Inflammatory macrophage treated with lipopolysaccharide for 4 hours (primary cell): ENCODE measurements at regions not wholly inside any gene's neighbourhood (a gene's known extent, or its start where the extent isn't known, plus 50 kb on each side); places are given as distances from the start of the nearest gene placed in this dataset.
"Not testable (repeated sequence)": the region's sequence is repeated elsewhere in the genome, so short reads cannot be mapped to it uniquely, and the experiment has no call there.

Experiments used
- DNase-seq: peaks from one replicate; pipeline ENCODE4 v3.0.0-alpha.2; 2020

DNA sequence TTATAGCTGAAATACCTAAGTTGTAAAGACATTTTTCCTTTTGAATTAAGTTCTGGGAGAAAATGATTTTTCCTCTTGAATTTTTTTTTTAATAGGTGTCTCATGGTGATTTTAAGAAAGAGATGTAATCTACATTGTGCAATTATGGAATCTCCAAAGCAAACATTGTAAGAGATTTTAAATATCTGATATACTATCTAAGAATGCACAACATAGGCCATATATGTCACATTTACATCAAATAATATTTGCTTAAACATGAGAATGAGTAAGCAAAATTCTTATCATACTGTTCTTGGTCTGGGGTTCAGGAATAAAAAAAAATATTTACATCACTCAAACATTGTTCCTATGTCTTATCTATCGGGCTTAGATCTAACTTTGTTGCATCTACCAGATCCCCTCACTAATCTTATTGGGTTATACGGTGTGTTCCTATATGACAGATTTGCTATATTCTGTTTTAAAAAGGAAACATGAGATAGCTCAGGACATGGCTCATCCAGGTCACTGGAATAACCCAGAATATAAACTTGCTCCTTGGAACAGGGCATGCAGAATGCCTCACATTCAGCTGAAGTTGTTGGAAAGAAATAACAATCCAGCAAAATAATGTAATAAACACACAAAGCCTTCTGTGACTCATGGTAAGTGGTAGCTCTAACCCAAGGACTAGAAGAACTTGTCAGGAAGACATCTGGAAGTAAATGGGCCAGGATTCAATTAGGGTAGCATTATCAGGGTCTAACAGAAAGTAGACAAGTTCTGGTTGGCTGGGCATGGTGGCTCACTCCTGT is 794.7 kb downstream of the IPMK start:
- no peak for DNase-seq

DNA sequence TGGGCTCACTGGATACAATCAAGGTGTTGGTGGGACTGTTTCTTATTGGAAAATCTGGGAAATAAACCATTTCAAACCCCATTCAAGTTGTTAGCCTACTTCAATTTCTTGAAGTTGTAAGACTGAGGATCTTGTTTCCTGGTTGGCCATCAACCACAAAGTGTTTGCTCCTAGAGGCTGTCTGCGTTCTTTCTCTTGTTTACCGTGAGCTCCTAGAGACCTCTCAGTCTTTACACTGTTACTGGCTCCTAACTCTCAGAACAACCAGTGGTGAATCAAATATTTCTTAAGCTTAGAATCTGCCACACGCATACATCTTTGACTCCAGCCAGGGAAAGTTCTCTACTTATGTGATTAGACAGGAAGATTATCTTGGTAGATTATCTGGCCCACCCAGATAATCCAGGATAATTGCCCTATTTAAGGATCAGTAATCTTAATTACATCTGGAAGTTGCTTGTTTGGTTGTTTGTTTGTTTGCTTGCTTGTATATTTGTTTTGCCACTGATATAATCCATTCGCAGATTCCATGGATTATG is 798.7 kb downstream of the IPMK start:
- DNase-seq: no peak

DNA sequence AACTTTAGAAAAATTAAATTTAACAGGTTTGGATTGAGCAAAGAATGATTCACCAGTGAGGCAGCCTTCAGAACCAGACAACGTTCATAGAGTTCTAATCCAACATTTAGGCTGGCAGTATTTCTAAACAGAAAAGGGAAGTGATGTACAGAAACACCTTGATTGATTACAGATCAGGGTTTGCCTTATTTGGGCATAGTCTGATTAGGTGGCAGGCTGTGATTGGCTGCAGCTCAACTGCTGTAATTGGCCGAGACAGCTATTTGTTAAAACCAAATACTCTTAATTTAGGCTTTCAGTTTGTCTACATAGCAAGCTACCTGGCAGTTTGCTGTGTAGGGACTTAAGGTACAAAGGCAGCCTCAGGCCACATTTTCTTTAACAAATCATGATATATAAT is 802.5 kb downstream of the IPMK start:
- no peak for DNase-seq

DNA sequence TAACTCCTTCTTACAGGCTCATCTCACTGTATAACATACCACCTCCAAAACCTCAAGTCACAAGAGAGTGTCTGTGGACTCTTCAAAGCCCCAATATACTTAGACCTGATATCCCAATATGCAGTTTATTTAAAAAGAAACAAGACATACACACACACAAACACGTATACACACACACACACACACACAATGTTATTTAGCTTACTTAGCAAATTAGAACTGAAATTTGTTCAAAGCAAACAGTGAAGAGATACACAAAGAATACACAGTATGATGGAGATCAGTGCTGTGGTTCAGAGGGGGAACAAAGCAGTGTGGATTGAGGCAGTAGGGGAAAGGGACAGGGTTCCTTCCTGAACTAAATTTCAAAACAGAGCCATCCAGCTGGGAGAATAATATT is 807.2 kb downstream of the IPMK start:
- no peak for DNase-seq

DNA sequence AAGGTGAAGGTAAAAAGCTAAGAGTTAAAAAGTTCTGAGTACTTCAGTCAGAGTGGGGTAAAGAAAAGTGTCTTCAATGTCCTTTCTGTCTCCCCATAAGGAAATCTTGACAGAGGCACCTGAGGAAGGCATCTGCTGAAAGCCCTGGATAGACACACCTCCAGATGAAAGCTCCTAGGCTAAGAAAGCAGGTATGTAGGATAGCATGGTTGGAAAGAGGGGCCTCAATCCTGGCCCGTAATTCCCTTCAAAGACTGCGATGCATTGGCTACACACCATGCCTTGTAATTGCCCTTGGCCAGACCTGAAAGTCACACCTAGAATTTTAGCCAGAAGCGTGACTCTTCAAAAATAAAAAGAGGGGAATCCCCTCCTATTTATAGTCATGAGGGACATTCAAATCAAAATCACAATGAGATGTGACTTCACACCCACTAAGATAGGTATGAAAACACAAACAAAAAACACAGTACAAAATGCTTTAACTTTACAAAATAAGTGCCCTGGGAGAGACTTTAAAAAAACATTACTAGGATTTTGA is 809.7 kb downstream of the IPMK start:
- DNase-seq: no peak

DNA sequence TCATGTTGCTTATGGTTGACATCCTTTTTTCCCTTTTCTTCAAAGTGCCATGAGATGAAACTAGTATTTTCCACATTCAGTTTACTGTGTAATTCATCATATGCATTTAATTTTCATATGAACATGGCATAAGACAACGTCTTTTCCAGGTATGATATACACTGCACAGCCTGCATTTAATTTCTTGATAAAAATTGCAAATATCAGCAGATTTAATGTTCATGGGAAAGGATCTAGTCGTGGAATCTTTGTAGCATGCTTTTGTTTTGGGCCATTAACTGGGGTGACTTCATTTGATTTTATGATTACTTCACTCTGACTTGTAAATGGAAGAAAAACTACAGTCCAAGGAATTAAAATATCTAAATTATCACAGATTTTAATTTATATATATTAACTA is 837.3 kb downstream of the IPMK start:
- DNase-seq: no peak

DNA sequence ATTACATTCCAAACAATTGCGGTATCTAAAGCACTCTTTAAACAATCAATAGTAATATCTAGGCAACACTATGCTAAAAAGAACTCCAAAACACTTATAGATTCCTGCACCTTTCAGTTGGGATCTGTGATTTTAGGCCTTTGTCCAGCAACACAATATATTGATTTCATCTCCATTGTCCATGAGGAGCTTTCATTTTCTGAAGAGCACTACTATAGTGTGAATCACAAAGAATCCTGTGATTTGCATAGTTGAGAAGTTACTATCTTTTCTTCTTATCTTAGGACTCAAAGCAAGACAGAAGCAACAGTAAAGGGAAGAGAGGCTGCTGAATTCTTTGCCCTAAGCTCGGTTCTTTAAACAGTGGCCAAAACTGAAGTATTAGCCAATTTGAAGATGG is 846.8 kb downstream of the IPMK start:
- no peak for DNase-seq

DNA sequence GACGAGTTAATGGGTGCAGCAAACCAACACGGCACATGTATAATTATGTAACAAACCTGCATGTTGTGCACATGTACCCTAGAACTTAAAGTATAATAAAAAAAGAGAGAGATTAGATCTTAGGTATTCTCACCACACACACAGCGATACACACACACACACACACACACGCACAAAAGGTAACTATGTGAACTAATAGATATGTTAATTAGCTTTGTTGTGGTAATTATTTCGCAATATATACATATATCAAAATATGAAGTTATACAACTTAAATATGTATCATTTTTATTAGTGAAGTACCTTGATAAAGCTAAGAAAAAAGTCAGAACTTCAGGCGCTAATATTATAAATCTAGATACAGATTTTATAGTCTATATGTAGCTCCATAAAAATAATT is 849.2 kb downstream of the IPMK start:
- no peak for DNase-seq

DNA sequence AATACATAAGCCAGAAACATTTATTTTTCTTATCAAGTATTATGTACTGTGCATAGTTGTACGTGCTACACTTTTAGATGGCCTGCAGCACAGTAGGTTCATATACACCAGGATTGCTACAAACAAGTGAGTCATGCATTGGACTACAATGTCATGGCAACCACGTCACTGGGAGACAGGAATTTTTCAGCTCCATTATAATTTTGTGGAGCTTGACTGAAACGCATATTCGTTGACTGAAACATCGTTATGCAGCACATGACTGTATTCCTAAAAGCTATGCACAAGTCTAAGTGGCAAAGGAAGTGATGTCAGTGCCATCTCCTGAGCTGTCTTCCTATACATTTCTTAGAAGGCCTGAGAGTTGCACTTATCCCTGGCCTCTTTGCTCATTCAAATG is 871.8 kb downstream of the IPMK start:
- no peak for DNase-seq

DNA sequence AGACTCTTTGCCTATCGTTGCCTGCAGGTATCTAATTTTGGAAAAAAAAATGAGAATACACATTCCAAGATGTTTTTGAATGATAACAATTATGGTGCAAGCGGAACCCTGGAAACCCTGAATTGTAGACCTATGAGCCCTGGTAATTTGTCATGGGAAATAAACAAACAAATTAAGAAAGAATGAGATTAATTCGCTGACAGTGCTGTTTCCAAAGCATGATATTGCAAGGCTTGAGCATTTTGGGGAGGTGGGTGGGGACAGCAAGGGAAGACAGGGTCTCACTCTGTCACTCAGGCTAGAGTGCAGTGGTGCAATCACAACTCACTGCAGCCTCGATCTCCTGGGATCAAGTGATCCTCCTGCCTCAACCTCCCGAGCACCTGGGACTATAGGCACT is 900.3 kb downstream of the IPMK start:
- no peak for DNase-seq

DNA sequence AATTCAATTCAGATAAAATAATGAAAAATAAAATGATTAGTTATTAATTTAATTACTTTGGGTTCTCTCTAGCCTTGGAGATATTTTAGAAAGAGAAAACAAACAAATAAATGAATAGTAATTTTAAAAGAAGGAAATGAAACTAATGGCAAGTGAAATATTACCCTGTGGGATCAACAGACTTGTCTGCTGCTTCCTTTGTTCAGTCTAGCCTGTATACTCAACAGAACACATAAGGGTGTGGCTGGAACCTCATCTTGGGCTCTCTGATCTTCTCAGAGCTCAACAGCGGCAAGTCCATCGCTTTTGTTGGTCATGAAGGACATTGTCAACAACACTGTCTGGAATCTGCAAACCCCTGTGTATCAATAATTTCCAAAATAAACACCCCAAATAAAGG is 904.9 kb downstream of the IPMK start:
- no peak for DNase-seq

DNA sequence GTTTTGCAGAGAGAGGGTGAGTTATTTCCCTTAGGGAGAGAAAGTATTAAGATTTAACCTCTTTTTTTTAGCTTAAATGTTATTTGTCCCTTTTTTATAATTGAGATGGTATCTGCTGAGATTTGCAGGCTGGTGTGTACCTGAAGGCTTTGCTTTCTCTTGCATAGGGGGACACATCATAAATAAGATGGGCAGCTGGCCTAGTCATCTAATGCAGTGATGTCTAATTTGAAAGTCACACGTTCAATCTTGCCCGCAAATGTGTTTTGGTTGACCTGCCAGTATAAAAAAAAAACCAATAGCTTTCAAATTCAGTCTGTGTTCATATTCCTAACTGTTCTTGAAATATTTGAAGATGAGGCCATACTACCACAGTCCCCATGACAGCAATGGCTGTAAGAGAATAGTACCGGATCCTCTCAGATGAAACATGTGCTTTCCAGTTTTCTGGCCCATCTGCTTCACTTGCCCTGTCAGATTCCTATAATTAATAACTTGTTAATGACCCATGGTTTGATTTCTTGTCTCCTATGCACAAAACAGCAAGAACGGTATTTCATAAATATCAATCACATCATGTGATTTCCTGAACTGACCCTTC is 914.2 kb downstream of the IPMK start:
- DNase-seq: no peak

DNA sequence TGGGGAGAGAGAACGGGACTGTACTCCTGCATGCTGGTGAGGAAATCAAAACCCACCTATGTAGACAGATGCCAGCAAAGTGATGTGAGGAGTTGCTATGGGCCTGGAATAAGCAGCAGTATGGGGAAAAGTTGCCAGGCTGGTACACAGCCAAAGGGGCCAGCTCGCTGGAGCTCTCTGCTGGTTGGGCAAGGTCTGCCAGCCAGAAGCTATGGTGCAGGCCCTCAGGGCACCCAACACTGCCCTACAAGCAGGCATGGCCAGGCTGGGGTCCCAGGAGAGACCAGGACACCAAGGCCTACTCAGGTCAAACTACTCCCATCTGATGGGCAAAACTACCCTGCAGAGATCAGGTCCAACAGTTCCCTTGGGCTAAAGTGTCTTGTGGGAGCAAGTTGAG is 916.6 kb downstream of the IPMK start:
- DNase-seq: no peak

DNA sequence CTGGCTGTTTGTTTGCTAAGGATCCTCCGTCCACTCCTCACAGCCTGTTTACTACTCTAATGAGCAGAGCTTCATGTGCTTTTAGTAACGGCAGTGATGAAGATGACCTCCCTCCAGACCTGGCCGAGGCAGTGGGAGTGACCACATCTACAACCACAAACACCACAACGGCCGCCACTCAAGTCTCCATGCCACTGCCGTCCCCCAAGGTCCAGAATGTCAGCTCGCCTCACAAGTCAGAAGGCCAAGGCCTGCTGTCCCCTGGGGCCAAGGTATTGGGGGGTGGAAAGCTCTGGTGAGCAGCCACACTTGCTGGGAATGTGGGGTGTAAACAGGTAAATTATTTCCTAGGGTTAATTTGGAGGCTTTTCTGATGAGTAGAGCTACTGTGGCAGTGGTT is 926.4 kb downstream of the IPMK start:
- DNase-seq: no peak

DNA sequence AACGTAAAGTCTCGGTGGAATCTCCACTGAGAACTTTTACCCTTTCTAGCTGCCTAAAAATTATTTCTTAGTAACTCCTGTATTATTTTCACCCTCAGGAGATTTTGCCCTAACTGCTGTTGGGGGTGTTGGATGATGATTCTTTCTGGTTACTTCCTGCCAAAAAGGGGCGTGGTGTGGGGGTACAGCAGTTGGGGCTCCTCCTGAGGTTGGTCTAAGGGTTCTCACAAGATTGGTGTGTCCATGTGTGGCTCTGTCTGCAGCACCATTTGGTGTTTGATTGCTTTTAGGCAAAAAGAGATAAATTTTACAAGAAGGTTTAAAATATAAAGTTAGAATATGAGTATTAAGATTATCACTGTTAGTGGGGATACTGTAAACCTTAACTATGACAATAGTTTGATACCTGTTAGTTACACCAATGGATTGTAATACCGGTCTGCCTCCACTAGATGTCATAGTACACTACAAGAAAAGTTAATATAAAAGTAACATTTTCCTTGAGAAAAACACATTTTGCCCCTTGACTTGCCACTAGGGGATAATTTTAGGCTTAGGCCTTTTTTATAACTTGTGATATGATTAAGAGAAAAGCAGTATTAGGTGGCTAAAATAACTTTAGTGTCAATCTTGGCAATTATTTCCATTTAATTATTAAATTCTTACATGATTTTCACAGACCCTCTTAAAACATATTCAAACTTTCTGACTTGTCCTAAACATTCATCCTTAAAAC is 928.7 kb downstream of the IPMK start:
- DNase-seq: peak; percentile 48

DNA sequence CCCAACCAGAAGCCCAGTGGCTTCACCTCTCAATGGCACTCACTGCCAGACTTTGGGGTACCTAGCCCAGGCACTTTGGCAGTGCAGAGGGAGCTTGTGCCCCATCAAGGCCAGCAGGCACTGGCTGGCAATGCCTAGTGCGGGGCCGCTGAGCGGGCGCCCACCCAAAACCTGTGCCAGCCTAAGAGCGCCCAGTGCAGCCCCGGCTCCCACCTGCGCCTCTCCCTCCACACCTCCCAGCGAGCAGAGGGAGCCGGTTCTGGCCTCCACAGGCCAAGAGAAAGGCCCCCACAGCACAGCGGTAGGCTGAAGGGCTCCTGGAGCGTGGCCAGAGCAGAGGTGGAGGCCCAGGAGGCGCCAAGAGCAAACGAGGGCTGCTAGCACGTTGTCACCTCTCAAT is 930.8 kb downstream of the IPMK start:
- no peak for DNase-seq

DNA sequence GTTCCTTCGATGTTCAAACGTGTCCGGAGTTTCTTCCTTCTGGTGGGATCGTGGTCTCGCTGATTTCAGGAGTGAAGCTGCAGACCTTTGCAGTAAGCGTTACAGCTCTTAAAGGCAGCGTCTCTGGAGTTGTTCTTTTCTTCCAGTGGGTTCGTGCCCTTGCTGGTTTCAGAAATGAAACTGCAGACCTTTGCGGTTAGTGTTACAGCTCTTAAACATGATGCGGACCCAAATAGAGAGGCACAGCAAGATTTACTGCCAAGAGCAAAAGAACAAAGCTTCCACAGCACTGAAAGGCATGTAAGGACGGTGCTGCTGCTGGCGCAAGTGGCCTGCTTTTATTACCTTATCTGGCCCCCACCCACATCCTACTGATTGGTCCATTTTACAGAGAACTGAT is 931.4 kb downstream of the IPMK start:
- DNase-seq: no peak

DNA sequence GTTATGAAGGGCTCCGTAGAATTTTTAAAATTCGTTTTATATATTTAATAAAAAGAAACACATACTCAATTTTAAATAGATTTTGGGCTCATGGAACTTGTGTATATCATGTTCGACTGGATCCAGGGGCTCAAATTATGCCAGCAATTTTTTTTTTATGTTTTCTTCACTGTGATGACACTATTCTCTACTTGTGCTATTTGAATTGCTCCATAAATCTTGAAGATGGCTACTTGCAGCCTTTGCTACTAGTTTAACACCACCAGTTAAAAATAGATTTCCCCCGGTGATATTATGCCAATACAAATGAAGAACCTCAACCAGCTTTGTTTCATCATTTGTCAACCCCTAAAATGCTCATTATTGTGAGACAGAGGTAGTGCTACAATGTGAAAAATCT is 933.2 kb downstream of the IPMK start:
- no peak for DNase-seq

DNA sequence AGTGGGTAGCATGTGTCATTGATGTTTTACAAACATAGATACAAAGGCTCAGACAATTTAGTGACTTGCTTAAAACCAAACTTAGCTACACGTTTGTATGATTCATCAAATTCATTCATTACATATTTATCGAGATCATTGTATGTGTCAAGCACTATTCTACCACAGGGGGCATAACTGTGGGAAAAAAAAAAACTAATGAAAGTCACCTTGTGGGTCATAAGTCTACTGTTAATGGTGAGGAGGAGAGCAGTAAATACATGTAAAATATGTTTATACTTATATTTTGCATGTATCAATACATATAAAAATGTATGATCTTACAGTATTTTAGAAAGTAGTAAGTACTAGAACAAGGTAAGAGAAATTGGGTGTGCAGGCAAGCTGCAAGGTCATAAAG is 933.8 kb downstream of the IPMK start:
- DNase-seq: no peak

DNA sequence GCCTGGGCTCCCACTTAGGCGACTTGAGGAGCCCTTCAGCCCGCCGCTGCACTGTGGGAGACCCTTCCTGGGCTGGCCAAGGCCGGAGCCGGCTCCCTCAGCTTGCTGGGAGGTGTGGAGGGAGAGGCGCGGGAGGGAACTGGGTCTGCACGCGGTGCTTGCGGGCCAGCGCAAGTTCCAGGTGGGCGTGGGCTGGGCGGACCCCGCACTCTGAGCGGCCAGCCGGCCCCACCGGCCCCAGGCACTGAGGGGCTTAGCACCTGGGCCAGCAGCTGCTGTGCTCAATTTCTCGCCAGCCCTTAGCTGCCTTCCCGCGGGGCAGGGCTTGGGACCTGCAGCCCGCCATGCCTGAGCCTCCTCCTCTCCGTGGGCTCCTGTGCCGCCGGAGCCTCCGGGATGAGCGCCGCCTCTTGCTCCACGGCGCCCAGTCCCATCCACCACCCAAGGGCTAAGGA is 946.3 kb downstream of the IPMK start:
- not testable (repeated sequence) for DNase-seq

DNA sequence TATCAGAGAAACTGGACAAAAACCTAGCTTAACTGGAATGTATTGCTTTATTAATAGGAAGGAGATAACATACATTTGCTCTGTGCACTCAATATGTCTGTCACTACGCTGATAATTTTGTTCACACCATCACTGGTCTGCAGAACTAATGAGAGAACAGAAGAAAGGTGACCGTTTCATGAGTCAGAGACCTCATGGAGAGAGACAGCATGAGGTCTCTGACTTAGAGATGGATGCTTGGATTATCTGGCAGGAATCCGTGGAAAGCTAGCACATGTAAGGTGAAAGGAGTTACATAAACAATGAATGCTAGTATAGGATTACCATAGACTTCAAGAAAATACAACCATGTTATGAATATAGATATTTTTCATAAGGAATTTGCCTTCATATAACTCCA is 947.3 kb downstream of the IPMK start:
- DNase-seq: no peak

DNA sequence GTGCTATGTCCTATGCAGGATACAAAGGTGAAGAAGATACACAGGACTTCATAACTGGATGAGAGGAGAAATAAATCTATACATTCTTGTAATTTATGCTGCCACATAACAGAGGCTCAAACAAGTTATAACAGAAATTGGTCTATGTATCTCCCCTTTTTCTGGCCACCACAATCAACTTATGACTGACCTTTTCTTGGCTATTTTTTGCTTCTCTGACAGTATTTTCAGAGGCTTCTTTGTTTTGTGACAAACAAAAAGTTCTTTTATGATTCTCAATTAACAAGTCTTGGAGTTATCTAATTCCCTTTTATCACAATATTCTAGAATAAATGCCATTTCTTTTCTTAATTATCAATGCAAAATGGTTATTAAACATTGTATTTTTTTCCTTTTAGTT is 953.0 kb upstream of the ZWINT start:
- DNase-seq: no peak

DNA sequence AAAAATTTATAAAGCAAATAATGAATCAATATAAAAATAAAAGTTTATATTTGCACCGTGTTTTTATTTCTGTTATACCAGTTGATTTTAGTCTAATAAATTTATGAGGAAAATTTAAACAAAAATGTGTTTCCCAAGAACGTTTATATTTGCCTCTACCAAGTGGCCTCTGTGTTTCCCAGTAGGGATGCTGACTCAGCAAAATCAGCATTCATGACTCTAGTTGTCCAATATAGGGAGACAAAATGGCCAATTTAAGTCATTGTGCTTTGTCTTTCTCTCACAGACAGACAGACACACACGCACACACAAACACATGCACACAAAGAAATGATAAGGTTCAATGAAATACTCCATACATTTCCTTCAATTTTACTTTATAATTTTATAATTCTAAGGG is 942.5 kb upstream of the ZWINT start:
- no peak for DNase-seq

DNA sequence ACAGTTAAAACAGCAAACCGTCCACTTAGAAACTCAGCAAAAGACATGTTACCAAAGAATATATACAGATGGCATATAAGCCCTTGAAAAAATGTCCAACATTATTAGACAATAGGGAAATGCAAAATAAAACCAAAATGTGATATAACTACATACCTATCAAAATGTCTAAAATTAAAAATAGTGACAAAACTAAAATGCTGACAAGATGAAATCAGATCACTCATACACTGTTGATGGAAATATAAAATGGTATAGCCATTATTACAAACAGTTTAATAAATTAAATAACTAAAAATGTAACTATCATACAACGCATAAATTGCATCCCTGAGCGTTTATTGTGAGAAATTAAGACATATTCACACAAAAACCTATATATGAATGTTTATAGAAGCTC is 939.7 kb upstream of the ZWINT start:
- no peak for DNase-seq
